ENCODE measurements at regions not wholly inside any gene's neighbourhood (a gene's known extent, or its start where the extent isn't known, plus 50 kb on each side); places are given as distances from the start of the nearest gene placed in this dataset.

DNA sequence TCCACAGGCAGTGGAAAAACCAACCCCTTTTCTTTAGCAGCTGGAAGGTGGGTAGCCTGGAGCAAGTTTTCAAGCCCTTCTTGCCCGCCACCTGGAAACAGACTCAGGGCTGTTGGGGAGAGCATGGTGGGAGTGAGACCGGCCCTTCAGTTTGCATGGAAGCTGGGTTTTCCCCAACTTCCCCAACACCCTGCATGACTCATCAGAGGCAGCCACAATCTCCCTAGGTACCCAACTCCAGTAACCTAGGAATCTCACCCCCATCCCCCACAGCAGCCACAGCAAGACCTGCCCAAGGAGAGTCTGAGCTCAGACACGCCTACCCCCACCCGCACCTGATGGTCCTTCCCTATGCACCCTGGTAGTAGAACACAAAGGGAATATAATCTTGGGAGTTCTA is 86.3 kb upstream of the IRAK1BP1 start:
- no peak for TF ChIP-seq EZH2phosphoT487 (IDR thresholded peaks at IDR 0.05; ENCODE audit: low read depth)
- TF ChIP-seq, protein P1, sequence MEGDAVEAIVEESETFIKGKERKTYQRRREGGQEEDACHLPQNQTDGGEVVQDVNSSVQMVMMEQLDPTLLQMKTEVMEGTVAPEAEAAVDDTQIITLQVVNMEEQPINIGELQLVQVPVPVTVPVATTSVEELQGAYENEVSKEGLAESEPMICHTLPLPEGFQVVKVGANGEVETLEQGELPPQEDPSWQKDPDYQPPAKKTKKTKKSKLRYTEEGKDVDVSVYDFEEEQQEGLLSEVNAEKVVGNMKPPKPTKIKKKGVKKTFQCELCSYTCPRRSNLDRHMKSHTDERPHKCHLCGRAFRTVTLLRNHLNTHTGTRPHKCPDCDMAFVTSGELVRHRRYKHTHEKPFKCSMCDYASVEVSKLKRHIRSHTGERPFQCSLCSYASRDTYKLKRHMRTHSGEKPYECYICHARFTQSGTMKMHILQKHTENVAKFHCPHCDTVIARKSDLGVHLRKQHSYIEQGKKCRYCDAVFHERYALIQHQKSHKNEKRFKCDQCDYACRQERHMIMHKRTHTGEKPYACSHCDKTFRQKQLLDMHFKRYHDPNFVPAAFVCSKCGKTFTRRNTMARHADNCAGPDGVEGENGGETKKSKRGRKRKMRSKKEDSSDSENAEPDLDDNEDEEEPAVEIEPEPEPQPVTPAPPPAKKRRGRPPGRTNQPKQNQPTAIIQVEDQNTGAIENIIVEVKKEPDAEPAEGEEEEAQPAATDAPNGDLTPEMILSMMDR (IDR thresholded peaks at IDR 0.05; ENCODE audit: low read depth, low read length) = no peak
